Gastroesophageal sphincter (tissue), 3 donors: ENCODE measurements at regions not wholly inside any gene's neighbourhood (a gene's known extent, or its start where the extent isn't known, plus 50 kb on each side); places are given as distances from the start of the nearest gene placed in this dataset.

Experiments used
- EP300 ChIP-seq: sonication (generic); formaldehyde crosslinking; IDR thresholded peaks from one replicate; pipeline ENCODE4 v1.6.1; 2017; ENCODE audit warnings: antibody characterized with exemption, mild to moderate bottlenecking
- POLR2A ChIP-seq, 2 donors: fragments of 450-650 bp; IDR thresholded peaks; one replicate each; pipeline ENCODE4 v1.6.1; 2017; ENCODE audit warnings: antibody characterized with exemption in 2 of 2, mild to moderate bottlenecking in 2 of 2, moderate library complexity in 1 of 2
- TF ChIP-seq, protein P1 (sequence below), 4 experiments: fragments of 200-600 bp in 2 of 4; fragments of 450-650 bp in 2 of 4; sonication (generic) in 1 of 4; IDR thresholded peaks; one replicate each; pipeline ENCODE4 v1.5.1; 2017 to 2019; ENCODE audit warnings: antibody characterized with exemption in 4 of 4, mild to moderate bottlenecking in 2 of 4, moderate library complexity in 2 of 4

DNA sequence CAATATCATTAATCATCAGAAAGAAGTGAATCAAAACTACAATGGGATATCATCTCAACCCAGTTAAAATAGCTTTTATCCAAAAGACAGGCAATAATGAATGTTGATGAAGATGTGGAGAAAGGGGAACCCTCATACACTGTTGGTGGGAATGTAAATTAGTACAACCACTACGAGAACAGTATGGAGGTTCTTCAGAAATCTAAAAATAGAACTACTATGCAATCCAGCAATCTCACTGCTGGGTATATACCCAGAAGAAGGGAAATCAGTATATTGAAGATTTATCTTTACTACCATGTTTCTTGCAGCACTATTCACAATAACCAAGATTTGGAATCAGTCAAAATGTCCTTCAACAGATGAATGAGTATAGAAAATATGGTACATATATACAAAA is 189.8 kb downstream of the HHIPL2 start:
- TF ChIP-seq, protein P1, sequence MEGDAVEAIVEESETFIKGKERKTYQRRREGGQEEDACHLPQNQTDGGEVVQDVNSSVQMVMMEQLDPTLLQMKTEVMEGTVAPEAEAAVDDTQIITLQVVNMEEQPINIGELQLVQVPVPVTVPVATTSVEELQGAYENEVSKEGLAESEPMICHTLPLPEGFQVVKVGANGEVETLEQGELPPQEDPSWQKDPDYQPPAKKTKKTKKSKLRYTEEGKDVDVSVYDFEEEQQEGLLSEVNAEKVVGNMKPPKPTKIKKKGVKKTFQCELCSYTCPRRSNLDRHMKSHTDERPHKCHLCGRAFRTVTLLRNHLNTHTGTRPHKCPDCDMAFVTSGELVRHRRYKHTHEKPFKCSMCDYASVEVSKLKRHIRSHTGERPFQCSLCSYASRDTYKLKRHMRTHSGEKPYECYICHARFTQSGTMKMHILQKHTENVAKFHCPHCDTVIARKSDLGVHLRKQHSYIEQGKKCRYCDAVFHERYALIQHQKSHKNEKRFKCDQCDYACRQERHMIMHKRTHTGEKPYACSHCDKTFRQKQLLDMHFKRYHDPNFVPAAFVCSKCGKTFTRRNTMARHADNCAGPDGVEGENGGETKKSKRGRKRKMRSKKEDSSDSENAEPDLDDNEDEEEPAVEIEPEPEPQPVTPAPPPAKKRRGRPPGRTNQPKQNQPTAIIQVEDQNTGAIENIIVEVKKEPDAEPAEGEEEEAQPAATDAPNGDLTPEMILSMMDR (IDR thresholded peaks at IDR 0.05): no peak
- TF ChIP-seq POLR2A (IDR thresholded peaks at IDR 0.05) (no peak), EP300 (no peak)
